Mucosa of rectum (tissue), 2 donors: ENCODE measurements at regions not wholly inside any gene's neighbourhood (a gene's known extent, or its start where the extent isn't known, plus 50 kb on each side); places are given as distances from the start of the nearest gene placed in this dataset.
"Not testable (repeated sequence)": the region's sequence is repeated elsewhere in the genome, so short reads cannot be mapped to it uniquely, and the experiment has no call there.

Source experiments
- H3K27ac ChIP-seq, 2 donors: one replicate each; pipeline ENCODE4 v1.7.0; 2013; ENCODE audit warnings: inconsistent platforms in 2 of 2, low read depth in 2 of 2, low read length in 2 of 2
- H3K27me3 ChIP-seq, 2 donors: one replicate each; pipeline ENCODE4 v1.7.0; 2013; ENCODE audit warnings: low read length in 2 of 2; ENCODE audit not compliant: control insufficient read depth in 2 of 2, insufficient read depth in 2 of 2
- H3K36me3 ChIP-seq, 2 donors: one replicate each; pipeline ENCODE4 v1.7.0; 2013; ENCODE audit warnings: low read length in 2 of 2; ENCODE audit not compliant: control insufficient read depth in 2 of 2, insufficient read depth in 2 of 2
- H3K4me1 ChIP-seq, 2 donors: one replicate each; pipeline ENCODE4 v1.7.0; 2013; ENCODE audit warnings: low read length in 2 of 2, mild to moderate bottlenecking in 1 of 2; ENCODE audit not compliant: control insufficient read depth in 2 of 2, insufficient read depth in 2 of 2
- H3K4me3 ChIP-seq, 2 donors: one replicate each; pipeline ENCODE4 v1.7.0; 2013; ENCODE audit warnings: low read length in 2 of 2
- H3K9ac ChIP-seq, 2 donors: one replicate each; pipeline ENCODE4 v1.7.0; 2013; ENCODE audit warnings: low read length in 2 of 2, low read depth in 1 of 2, mild to moderate bottlenecking in 1 of 2
- H3K9me3 ChIP-seq, 2 donors: one replicate each; pipeline ENCODE4 v1.7.0; 2013; ENCODE audit warnings: low read length in 2 of 2; ENCODE audit not compliant: control insufficient read depth in 2 of 2
- donor health status: healthy.
- donor health status: Normal muscosa, but diverticular disease.

DNA sequence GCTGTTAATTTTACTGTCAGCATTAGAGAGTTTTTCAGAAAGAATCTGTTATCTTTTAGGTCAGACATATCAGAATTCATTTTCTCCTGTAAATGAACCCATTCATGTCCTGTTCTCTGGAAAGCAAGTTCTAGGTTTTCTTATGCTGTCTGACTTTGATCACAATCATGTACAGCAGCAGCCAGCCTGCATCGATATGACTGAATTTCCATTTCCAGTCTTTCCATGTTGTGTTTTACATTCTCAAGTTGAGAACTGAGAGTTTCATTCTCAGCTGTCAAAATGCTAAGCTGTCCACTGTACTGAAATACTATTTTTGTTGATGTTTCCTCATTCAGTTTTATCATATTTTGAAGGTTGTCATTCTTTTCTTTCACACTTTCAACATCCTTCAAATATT, 103.3 kb upstream of the VOPP1 start:
- H3K36me3 ChIP-seq, H3K4me3 ChIP-seq, H3K27me3 ChIP-seq, H3K9ac ChIP-seq, H3K4me1 ChIP-seq, H3K27ac ChIP-seq, H3K9me3 ChIP-seq: not testable (repeated sequence)

DNA sequence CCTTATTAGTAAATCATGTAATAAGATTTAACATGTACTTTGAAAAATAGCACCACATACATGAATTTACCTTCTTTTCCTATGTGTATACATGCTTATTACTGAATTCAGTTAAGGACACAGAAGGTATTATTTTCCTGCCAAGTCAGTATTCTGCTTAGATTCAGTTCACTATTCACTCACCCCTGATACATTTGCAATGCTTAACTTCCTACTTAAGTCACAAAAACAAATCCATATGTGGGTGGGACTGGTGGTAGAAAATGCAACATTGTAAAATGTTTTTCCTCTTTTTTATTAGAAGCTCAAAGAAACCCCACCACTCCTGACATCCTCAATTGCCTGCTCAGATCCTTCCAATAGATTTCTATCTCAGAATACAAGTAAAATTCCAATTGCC, 101.2 kb upstream of the VOPP1 start:
- H3K9ac ChIP-seq, H3K27me3 ChIP-seq, H3K9me3 ChIP-seq: not testable (repeated sequence)

DNA sequence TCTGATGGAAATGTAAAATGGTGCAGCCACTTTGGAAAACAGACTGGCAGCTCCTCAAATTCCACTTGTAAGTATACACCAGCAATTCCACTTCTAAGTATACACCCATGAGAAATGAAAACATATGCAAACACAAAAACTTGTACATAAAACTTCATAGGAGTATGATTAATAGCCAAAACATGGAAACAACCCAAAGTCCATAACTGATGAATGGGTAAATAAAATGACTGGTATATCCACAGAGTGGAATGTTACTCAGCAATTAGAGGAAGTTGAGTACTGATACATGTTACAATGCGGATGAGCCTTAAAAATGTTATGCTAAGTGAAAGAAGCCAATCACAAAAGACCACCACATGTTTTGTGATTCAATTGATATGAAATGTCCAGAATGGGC, 99.8 kb upstream of the VOPP1 start:
- H3K9ac ChIP-seq, H3K9me3 ChIP-seq, H3K4me3 ChIP-seq, H3K27me3 ChIP-seq, H3K4me1 ChIP-seq, H3K27ac ChIP-seq, H3K36me3 ChIP-seq: not testable (repeated sequence)

More for the DNA sequence above, 101.2 kb upstream of the VOPP1 start:
- not testable (repeated sequence) for H3K36me3 ChIP-seq, H3K27ac ChIP-seq, H3K4me3 ChIP-seq, H3K4me1 ChIP-seq

DNA sequence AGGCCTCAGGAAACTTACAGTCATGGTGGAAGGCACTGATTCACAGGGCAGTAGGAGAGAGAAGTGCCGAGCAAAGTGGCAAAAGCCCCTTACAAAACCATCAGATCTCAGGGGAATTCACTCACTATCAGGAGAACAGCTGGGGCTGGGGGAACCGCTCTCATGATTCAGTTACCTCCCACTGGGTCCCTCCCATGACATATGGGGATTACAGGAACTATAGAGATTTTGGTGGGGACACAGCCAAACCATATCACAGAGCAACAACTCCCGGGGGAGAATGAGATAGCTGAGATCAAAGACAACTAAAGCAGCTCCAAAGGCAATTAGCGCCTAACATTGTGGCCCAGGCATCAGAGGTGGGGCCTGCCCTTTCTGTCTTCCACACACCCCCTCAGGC, 85.4 kb upstream of the VOPP1 start:
- Histone ChIP-seq H3K27ac (no peak overlapping the region), H3K4me1 (no peaks in the 10 kb centered on the region), H3K27me3 (no peaks in the 10 kb centered on the region), H3K9ac (no peak overlapping the region), H3K9me3 (no peaks in the 10 kb centered on the region), H3K4me3 (no peak overlapping the region), H3K36me3 (no peaks in the 10 kb centered on the region)

DNA sequence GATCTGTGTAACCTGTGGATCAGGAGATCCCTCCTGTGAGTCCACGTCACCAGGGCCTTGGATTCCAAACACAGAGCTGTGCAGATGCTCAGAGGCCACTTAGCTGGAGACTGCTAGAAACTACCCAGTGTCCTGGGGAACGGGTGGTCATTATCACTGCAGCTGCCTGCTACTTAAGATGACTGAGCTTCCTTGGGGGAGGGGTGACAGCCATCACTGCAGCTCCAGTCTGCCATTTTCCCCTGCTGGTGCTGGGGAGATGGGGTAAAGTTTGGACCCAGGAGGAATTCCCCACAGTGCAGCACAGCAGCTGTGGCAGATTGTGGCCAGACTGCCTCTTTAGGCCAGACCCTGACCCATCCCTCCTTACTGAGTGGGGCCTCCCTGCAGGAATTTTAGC, 78.8 kb upstream of the VOPP1 start:
- H3K27me3 ChIP-seq, result no peaks in the 10 kb centered on the region
- H3K27ac ChIP-seq, result no peak overlapping the region
- no peaks in the 10 kb centered on the region for H3K4me1 ChIP-seq
- no peaks in the 10 kb centered on the region for H3K36me3 ChIP-seq
- H3K9me3 ChIP-seq, result no peaks in the 10 kb centered on the region
- H3K4me3 ChIP-seq, result no peak overlapping the region
- H3K9ac ChIP-seq, result no peak overlapping the region

DNA sequence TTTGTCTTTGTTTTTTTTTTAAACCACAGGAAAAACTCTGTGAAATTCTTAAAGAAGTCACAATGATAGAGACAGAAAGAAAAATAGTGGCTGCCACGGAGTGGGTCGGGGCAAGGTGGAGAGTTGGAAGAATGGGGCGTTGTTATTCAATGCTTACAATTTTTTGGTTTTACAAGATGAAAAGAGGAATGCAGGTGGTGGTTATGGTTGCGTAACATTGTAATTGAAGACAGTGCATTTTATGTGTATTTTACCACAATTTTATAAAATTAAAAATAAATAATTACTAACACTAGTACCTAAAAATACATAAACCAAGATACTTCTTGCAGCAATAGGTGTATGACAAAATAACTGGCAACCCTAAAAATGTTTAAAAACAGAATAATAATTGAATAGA, 76.9 kb upstream of the VOPP1 start:
- Histone ChIP-seq H3K27me3 (no peaks in the 10 kb centered on the region), H3K27ac (no peak overlapping the region), H3K4me3 (no peak overlapping the region), H3K9ac (no peak overlapping the region), H3K36me3 (no peaks in the 10 kb centered on the region), H3K9me3 (no peaks in the 10 kb centered on the region), H3K4me1 (no peaks in the 10 kb centered on the region)

DNA sequence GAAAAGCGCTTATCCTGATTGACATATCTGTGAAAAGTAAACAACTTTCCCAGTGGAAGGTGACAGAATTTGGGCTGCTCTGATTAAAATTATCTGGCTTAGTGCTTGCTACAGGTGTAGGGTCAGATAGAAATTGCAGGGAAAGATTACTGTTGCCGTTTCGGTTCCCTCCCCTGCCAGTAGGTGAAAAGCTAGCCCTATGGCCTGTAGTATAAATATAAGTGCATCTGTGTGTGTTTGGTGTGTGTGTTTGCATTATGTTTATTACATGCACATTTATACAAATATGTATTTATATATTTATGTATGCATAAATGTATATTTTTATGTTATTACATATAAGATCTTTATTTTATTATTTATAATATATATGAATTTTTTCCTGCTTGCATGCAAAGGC, 72.3 kb upstream of the VOPP1 start:
- Histone ChIP-seq H3K4me3 (no peak overlapping the region), H3K4me1 (no peaks in the 10 kb centered on the region)

DNA sequence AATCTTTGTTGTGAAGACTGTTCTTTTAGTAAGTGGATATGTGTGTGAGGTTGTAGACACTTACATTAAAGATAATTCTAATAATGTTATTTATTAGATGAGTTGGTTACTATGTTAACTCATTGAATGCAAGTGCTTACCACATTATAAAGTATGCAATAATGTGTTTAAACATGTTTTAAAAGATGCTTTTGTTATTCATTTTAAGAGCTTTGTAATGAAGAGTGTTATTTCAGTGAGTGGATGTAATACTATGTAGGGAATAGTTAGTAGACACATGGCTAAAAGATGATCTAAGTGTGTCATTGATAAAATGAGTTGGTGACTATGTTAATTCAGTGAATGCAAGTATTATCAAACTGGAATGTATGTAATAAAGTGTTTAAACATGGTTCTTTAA, 70.0 kb upstream of the VOPP1 start:
- Histone ChIP-seq H3K27me3 (no peaks in the 10 kb centered on the region), H3K36me3 (no peaks in the 10 kb centered on the region), H3K9me3 (no peaks in the 10 kb centered on the region), H3K4me3 (no peak overlapping the region), H3K9ac (no peak overlapping the region), H3K27ac (no peak overlapping the region), H3K4me1 (no peaks in the 10 kb centered on the region)

More for the DNA sequence above, 72.3 kb upstream of the VOPP1 start:
- H3K27ac ChIP-seq, result no peak overlapping the region
- H3K9ac ChIP-seq, result no peak overlapping the region
- H3K9me3 ChIP-seq, result no peaks in the 10 kb centered on the region
- H3K27me3 ChIP-seq, result no peaks in the 10 kb centered on the region
- no peaks in the 10 kb centered on the region for H3K36me3 ChIP-seq

DNA sequence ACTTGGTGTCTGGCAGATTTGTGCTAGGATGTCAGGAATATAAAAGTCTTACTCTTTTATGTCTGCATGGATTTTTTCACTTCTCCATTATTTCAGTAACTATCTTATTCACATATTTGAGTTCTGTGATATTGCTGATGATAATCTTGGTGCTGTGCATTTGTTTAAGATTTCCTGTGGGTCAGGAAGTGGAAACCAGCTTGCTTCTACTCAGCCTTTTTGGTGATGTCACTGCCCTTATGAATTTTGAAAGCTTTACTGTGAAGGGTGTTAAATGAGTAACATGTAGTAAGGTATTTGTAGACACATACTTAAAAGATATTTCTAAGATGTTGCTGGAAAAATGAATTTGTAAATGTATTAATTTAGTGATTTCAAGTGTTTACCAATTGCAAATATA, 69.5 kb upstream of the VOPP1 start:
- no peak overlapping the region for H3K27ac ChIP-seq
- H3K4me1 ChIP-seq, result no peaks in the 10 kb centered on the region
- no peaks in the 10 kb centered on the region for H3K27me3 ChIP-seq
- no peaks in the 10 kb centered on the region for H3K36me3 ChIP-seq
- no peak overlapping the region for H3K4me3 ChIP-seq
- H3K9me3 ChIP-seq, result no peaks in the 10 kb centered on the region
- no peak overlapping the region for H3K9ac ChIP-seq

DNA sequence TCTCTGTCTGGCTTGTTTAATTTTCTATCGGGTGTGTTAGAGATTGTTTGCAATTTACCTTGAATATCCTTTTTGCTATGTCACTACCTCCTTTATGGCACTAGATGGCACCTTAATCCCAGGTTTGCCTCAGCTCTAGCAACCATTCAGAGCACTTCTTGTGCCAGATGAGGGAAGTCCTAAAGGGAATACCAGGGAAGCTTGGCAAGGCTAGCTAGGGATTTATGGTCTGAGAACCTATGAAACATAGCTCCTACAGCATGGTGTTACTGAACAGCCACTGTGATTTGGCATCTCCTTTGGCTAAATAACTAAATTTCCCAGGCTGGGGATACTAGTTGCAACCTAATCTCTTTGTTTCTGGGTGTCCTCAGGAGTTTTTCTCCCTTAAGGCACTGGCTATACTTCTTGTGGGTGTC, 69.0 kb upstream of the VOPP1 start:
- H3K4me3 ChIP-seq, result no peak overlapping the region
- H3K4me1 ChIP-seq, result no peaks in the 10 kb centered on the region
- no peaks in the 10 kb centered on the region for H3K9me3 ChIP-seq
- no peak overlapping the region for H3K9ac ChIP-seq
- no peak overlapping the region for H3K27ac ChIP-seq
- no peaks in the 10 kb centered on the region for H3K36me3 ChIP-seq
- H3K27me3 ChIP-seq, result no peaks in the 10 kb centered on the region

DNA sequence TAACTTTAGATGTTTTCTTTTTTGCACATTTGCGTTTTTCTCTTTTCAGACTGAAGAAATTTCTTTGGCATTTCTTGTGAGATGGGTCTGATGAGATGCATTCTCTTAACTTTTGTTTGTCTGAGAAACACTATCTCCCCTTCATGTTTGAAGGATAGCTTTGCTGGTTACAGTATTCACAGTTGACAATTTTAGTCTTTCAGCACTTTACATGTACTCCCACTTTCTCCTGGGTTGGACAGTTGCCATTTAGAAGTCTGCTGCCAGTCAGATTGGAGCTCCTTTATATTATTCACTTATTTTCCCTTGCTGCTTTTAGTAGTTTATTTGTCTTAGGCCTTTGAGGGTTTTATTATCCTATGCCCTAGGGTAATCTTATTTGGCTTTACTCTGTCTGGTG, 67.3 kb upstream of the VOPP1 start:
- Histone ChIP-seq H3K9me3 (no peaks in the 10 kb centered on the region), H3K9ac (no peak overlapping the region)

More for the DNA sequence above, 67.3 kb upstream of the VOPP1 start:
- Histone ChIP-seq H3K36me3 (no peaks in the 10 kb centered on the region), H3K27ac (no peak overlapping the region), H3K4me1 (no peaks in the 10 kb centered on the region), H3K27me3 (no peaks in the 10 kb centered on the region), H3K4me3 (no peak overlapping the region)
